ENCODE measurements at regions not wholly inside any gene's neighbourhood (a gene's known extent, or its start where the extent isn't known, plus 50 kb on each side); places are given as distances from the start of the nearest gene placed in this dataset.

DNA sequence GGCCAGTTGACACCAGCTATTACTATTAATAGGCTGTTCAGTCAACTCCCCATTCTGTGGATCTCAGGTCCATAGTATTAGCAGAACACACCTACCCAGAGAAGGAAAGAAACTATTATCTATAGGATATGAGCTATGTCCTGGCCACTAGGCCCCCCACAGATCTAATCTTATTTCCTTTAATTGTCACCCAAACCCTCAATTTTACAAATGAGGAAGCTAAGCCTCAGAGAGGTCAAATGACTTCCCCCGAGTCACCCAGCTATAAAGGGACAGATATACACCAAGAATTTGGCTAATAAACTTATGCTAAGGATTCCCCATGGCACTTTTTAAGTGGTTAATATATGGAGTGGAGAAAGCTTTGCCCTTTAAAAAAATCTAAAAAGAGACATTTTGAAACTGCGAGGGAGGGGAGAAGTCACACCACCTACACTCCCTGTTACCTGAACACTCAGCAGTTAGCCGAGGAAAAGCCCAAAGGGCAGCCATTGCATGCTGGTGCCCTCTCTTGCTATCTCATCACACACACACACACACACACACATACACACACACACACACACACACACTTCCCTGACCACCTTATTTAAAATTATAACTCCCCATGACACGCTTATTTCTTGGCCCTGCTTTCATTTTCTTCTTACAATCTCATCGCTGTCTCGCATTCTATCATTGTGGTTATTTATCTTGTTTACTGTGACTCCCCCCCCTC lies 157.0 kb upstream of the ADO start:
- Histone ChIP-seq H3K4me3 (no peak overlapping the region), H3K27ac (no peak overlapping the region), H3K4me1 (no peaks in the 10 kb centered on the region), H3K9me3 (no peaks in the 10 kb centered on the region), H3K27me3 (no peaks in the 10 kb centered on the region), H3K36me3 (no peaks in the 10 kb centered on the region)
- WGBS, 2 donors: 89 to 92% methylated on average over 6 of the region's 6 CpGs
- no peak for DNase-seq (ENCODE audit: low spot score in 2 of 2)
- TF ChIP-seq, protein P1, sequence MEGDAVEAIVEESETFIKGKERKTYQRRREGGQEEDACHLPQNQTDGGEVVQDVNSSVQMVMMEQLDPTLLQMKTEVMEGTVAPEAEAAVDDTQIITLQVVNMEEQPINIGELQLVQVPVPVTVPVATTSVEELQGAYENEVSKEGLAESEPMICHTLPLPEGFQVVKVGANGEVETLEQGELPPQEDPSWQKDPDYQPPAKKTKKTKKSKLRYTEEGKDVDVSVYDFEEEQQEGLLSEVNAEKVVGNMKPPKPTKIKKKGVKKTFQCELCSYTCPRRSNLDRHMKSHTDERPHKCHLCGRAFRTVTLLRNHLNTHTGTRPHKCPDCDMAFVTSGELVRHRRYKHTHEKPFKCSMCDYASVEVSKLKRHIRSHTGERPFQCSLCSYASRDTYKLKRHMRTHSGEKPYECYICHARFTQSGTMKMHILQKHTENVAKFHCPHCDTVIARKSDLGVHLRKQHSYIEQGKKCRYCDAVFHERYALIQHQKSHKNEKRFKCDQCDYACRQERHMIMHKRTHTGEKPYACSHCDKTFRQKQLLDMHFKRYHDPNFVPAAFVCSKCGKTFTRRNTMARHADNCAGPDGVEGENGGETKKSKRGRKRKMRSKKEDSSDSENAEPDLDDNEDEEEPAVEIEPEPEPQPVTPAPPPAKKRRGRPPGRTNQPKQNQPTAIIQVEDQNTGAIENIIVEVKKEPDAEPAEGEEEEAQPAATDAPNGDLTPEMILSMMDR (IDR thresholded peaks at IDR 0.05): no peak
- TF ChIP-seq POLR2A (IDR thresholded peaks at IDR 0.05) (no peak), EP300 (IDR thresholded peaks at IDR 0.05) (no peak)

DNA sequence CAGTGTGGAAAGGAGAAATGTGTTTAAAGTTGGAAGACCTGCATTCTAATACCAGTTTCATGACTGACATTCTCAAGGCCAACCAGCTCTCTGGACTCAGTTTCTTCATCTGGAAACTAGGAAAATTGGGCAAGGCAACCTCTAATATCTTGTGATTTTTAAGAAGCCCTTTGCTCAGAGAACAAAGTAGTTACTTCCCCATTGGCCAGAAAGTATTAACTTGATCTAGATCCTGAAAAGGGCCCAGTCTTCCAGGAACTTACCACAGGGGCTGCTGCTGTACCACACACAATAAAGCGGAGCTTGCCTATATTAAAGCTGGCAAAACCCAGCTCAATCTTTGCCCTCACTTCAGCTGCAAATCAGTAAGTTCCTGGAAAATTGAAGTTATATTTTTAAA lies 155.6 kb upstream of the ADO start:
- TF ChIP-seq EP300 (IDR thresholded peaks at IDR 0.05) (no peak), POLR2A (IDR thresholded peaks at IDR 0.05) (no peak)
- TF ChIP-seq, protein P1 (IDR thresholded peaks at IDR 0.05): no peak
- Histone ChIP-seq H3K4me3 (no peak overlapping the region), H3K27ac (no peak overlapping the region), H3K36me3 (no peaks in the 10 kb centered on the region), H3K9me3 (no peaks in the 10 kb centered on the region), H3K4me1 (no peaks in the 10 kb centered on the region), H3K27me3 (no peaks in the 10 kb centered on the region)
- DNase-seq (ENCODE audit: low spot score in 2 of 2): no peak
- 35 to 97% methylated on average over 1 of the region's 1 CpG for WGBS, 2 donors

GRCh38 chr10:62650411-62650810 lies 154.1 kb upstream of the ADO start:
- Histone ChIP-seq H3K9me3 (no peaks in the 10 kb centered on the region), H3K4me3 (no peak overlapping the region), H3K4me1 (no peaks in the 10 kb centered on the region), H3K36me3 (no peaks in the 10 kb centered on the region), H3K27me3 (no peaks in the 10 kb centered on the region), H3K27ac (no peak overlapping the region)
- no peak for TF ChIP-seq EP300 (IDR thresholded peaks at IDR 0.05)
- TF ChIP-seq, protein P1 (IDR thresholded peaks at IDR 0.05): no peak
- no peak for TF ChIP-seq POLR2A (IDR thresholded peaks at IDR 0.05)
- 87 to 90% methylated on average over 2 of the region's 2 CpGs for WGBS, 2 donors
- DNase-seq (ENCODE audit: low spot score in 2 of 2): no peak

- Histone ChIP-seq H3K27me3 (no peaks in the 10 kb centered on the region), H3K4me1 (no peaks in the 10 kb centered on the region), H3K9me3 (no peaks in the 10 kb centered on the region), H3K36me3 (no peaks in the 10 kb centered on the region), H3K27ac (no peak overlapping the region), H3K4me3 (no peak overlapping the region)
- WGBS, 2 donors: 68 to 90% methylated on average over 2 of the region's 2 CpGs
- DNase-seq (ENCODE audit: low spot score in 2 of 2): no peak
- TF ChIP-seq POLR2A (IDR thresholded peaks at IDR 0.05): no peak
- TF ChIP-seq, protein P1 (IDR thresholded peaks at IDR 0.05): no peak
- no peak for TF ChIP-seq EP300 (IDR thresholded peaks at IDR 0.05)
These were observed 153.2 kb upstream of the ADO start for GRCh38 chr10:62651341-62651740.

- Histone ChIP-seq H3K9me3 (no peaks in the 10 kb centered on the region), H3K27ac (no peak overlapping the region), H3K27me3 (no peaks in the 10 kb centered on the region), H3K4me1 (no peaks in the 10 kb centered on the region), H3K4me3 (no peak overlapping the region), H3K36me3 (no peaks in the 10 kb centered on the region)
- no peak for DNase-seq (ENCODE audit: low spot score in 2 of 2)
- 36 to 72% methylated on average over 2 of the region's 2 CpGs for WGBS, 2 donors
- TF ChIP-seq POLR2A (IDR thresholded peaks at IDR 0.05) (no peak), EP300 (IDR thresholded peaks at IDR 0.05) (no peak)
- TF ChIP-seq, protein P1 (IDR thresholded peaks at IDR 0.05): no peak
These were observed 152.4 kb upstream of the ADO start for GRCh38 chr10:62652114-62652513.

Data from tibial nerve (tissue), 4 donors.